ENCODE measurements at regions not wholly inside any gene's neighbourhood (a gene's known extent, or its start where the extent isn't known, plus 50 kb on each side); places are given as distances from the start of the nearest gene placed in this dataset.
"Not testable (repeated sequence)": the region's sequence is repeated elsewhere in the genome, so short reads cannot be mapped to it uniquely, and the experiment has no call there.

DNA sequence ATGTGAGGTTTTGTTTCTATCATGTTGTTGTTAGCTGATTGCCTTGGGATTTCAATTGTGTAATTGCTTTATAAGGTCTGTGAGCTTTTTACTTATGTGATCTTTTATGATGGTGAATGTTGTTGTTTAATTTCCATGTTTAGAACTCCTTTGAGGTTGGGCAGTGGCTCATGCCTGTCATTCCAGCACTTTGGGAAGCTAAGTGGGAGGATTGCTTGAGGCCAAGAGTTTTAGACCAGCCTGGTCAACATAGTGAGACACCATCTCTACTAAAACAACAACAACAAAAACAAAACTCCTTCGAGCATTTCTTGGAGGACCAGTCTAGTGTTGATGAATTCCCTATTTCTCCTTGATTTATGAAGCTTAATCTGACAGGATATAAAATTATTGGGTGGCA is 102.1 kb upstream of the PMCH start:
- ATAC-seq (no peak), DNase-seq (no peak)
- Histone ChIP-seq H3K4me1 (peaks cover 0 to 6% (median 0%) of the 10 kb centered on the region in 4 donors), H3K27ac (no peak overlapping the region), H3K4me3 (no peak overlapping the region), H3K27me3 (no peaks in the 10 kb centered on the region), H3K9me3 (no peaks in the 10 kb centered on the region), H3K36me3 (no peaks in the 10 kb centered on the region)
- 58% methylated on average over 1 of the region's 1 CpG for WGBS (ENCODE audit: insufficient coverage, low coverage, low lambda C conversion rate, missing lambda C conversion rate)
- intact Hi-C loops (cut with DNase I): no loop called here
- TF ChIP-seq POLR2A (IDR thresholded peaks at IDR 0.05) (no peak), CTCF (IDR thresholded peaks at IDR 0.05) (no peak)

- H3K9me3 ChIP-seq: no peaks in the 10 kb centered on the region
- WGBS (ENCODE audit: insufficient coverage, low coverage, low lambda C conversion rate, missing lambda C conversion rate): 55% methylated on average over 3 of the region's 3 CpGs
- DNase-seq: no peak
- ATAC-seq: no peak
- TF ChIP-seq POLR2A (IDR thresholded peaks at IDR 0.05) (no peak), CTCF (IDR thresholded peaks at IDR 0.05) (no peak)
- no peaks in the 10 kb centered on the region for H3K27me3 ChIP-seq
- H3K27ac ChIP-seq: no peak overlapping the region
- H3K36me3 ChIP-seq: no peaks in the 10 kb centered on the region
- no peak overlapping the region for H3K4me3 ChIP-seq
- intact Hi-C loops (cut with DNase I): no loop called here
- no peaks in the 10 kb centered on the region for H3K4me1 ChIP-seq
These were observed 100.4 kb upstream of the PMCH start for GRCh38 chr12:102298022-102298421.

GRCh38 chr12:102297412-102297811 is 99.8 kb upstream of the PMCH start:
- WGBS (ENCODE audit: insufficient coverage, low coverage, low lambda C conversion rate, missing lambda C conversion rate): 90% methylated on average over 2 of the region's 2 CpGs
- Histone ChIP-seq H3K36me3 (no peaks in the 10 kb centered on the region), H3K4me1 (no peaks in the 10 kb centered on the region), H3K4me3 (no peak overlapping the region), H3K27me3 (no peaks in the 10 kb centered on the region), H3K27ac (no peak overlapping the region), H3K9me3 (no peaks in the 10 kb centered on the region)
- ATAC-seq (no peak), DNase-seq (no peak)
- intact Hi-C loops (cut with DNase I): no loop called here
- TF ChIP-seq CTCF (IDR thresholded peaks at IDR 0.05) (no peak), POLR2A (IDR thresholded peaks at IDR 0.05) (no peak)

DNA sequence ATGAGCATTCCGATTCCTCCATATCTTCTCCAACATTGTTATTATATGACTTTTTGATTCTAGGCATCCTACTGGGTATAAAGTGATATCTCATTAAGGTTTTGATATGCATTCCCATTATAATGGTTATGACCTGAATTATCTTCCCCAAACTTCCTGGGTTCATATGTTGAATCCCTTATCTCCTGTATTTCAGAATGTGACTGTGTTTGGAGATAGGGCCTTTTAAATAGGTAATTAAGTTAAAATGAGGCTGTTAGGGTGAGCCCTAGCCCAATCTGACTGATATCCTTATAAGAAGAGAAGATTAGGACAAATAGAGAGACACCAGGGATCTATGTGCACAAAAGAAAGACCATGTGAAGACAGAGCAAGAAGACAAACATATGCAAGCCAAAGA is 96.9 kb upstream of the PMCH start:
- no peak for TF ChIP-seq CTCF (IDR thresholded peaks at IDR 0.05)
- TF ChIP-seq POLR2A (IDR thresholded peaks at IDR 0.05): no peak
- no peaks in the 10 kb centered on the region for H3K36me3 ChIP-seq
- ATAC-seq (no peak), DNase-seq (no peak)
- intact Hi-C loops (cut with DNase I): no loop called here
- H3K9me3 ChIP-seq: no peaks in the 10 kb centered on the region
- no peak overlapping the region for H3K4me3 ChIP-seq
- H3K4me1 ChIP-seq: no peaks in the 10 kb centered on the region
- no peaks in the 10 kb centered on the region for H3K27me3 ChIP-seq
- H3K27ac ChIP-seq: no peak overlapping the region
- WGBS (ENCODE audit: insufficient coverage, low coverage, low lambda C conversion rate, missing lambda C conversion rate): 86% methylated on average over 1 of the region's 1 CpG

DNA sequence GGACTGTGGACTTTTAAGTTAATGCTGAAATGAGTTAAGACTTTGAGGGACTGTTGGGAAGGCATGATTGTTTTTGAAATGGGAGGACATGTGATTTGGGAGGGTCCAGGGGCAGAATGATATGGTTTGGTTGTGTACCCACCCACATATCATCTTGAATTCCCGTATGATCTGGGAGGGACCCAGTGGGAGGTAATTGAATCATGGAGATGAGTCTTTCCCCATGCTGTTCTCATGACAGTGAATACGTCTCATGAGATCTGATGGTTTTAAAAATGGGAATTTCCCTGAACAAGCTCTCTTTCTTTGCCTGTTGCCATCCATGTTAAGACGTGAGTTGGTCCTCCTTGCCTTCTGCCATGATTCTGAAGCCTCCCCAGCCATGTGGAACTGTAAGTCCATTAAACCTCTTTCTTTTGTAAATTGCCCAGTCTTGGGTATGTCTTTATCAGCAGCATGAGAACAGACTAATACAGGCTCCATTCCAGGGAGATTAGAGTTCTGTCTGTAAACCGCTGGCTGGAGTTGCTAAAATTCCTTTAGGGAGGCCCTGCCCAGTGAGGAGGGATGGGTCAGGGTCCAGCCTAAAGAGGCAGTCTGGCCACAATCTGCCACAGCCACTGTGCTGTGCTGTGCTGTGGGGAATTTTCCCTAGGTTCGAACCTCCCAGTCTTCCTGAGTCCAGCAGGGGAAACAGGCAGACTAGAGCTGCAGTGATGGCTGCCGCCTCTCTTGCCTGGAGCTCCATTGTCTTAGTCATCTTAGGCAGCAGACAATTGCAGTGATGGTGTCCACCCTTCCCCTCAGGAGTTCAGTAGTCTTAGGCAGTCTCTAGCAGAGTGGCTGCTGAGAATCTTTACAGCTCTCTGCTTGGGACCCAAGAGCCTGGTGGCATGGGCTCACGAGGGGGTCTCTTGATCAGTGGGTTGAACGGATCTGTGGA is 94.1 kb upstream of the PMCH start:
- H3K4me1 ChIP-seq; H3K9me3 ChIP-seq; H3K27me3 ChIP-seq; H3K4me3 ChIP-seq; DNase-seq; H3K27ac ChIP-seq; H3K36me3 ChIP-seq; intact Hi-C loops (cut with DNase I); ATAC-seq: not testable (repeated sequence)
- WGBS (ENCODE audit: insufficient coverage, low coverage, low lambda C conversion rate, missing lambda C conversion rate): 64% methylated on average over 3 of the region's 8 CpGs

DNA sequence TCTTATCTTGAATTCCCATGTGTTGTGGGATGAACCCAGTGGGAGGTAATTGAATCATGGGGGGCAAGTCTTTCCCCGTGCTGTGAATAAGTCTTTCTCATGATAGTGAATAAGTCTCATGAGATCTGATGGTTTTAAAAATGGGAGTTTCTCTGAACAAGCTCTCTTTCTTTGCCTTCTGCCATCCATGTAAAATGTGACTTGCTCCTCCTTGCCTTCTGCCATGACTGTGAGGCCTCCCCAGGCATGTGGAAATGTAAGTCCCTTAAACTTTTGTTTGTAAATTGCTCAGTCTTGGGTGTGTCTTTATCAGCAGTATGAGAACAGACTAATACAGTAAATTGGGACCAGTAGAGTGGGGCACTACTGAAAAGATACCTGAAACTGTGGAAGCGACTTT is 92.1 kb upstream of the PMCH start:
- ATAC-seq; DNase-seq; H3K27ac ChIP-seq; H3K27me3 ChIP-seq; H3K4me3 ChIP-seq; H3K9me3 ChIP-seq; H3K36me3 ChIP-seq; intact Hi-C loops (cut with DNase I); H3K4me1 ChIP-seq: not testable (repeated sequence)
- 81% methylated on average over 2 of the region's 2 CpGs for WGBS (ENCODE audit: insufficient coverage, low coverage, low lambda C conversion rate, missing lambda C conversion rate)

Measured in right lobe of liver (tissue), 6 donors.